WERI-Rb-1 (cell line): ENCODE measurements at regions not wholly inside any gene's neighbourhood (a gene's known extent, or its start where the extent isn't known, plus 50 kb on each side); places are given as distances from the start of the nearest gene placed in this dataset.

Experiments
- DNase-seq: peaks from one replicate; pipeline ENCODE4 v3.0.0-alpha.2; 2020
- H3K27ac ChIP-seq: fragments of 250-450 bp; sonication (Bioruptor Pico); 2 replicates; pipeline ENCODE4 v1.5.1; 2020; ENCODE audit warnings: mild to moderate bottlenecking, moderate library complexity
- H3K27me3 ChIP-seq: fragments of 250-450 bp; sonication (Bioruptor Pico); 2 replicates; pipeline ENCODE4 v1.5.1; 2021; ENCODE audit warnings: mild to moderate bottlenecking, low read depth, moderate library complexity; ENCODE audit not compliant: insufficient read depth, severe bottlenecking
- H3K36me3 ChIP-seq: fragments of 250-450 bp; sonication (Bioruptor Pico); 2 replicates; pipeline ENCODE4 v1.5.1; 2020; ENCODE audit warnings: mild to moderate bottlenecking, moderate library complexity
- H3K4me3 ChIP-seq: 2 replicates; pipeline ENCODE4 v1.5.1; 2011; ENCODE audit warnings: low read depth, mild to moderate bottlenecking, control low read depth, low read length
- H3K9me3 ChIP-seq: fragments of 250-450 bp; sonication (Bioruptor Pico); 2 replicates; pipeline ENCODE4 v1.5.1; 2021; ENCODE audit warnings: mild to moderate bottlenecking, moderate library complexity; ENCODE audit not compliant: severe bottlenecking
- TF ChIP-seq, protein P1 (sequence below): IDR thresholded peaks from 2 replicates; pipeline ENCODE4 v1.5.1; 2011; ENCODE audit warnings: low read depth, mild to moderate bottlenecking, control low read depth, inconsistent platforms, low read length

DNA sequence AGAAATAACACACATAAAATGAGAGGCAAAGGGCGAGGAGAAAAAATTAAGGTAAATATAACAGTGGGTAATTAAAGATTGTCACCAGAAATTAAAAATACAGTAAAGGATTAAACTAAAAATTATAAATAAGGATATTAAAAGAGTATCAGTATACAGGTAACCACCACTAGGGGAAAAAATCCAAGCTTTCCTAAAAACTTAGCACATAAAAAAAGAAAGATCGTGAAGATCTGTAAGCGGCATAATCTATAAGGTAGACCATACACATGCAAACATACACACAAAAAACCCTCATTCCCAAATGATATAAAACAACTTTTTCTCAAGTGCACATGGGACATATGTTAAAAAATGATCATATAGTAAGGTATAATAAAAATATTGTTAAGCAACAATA, 577.3 kb upstream of the NUDT12 start:
- no peak overlapping the region for H3K27ac ChIP-seq
- H3K27me3 ChIP-seq: no peaks in the 10 kb centered on the region
- H3K9me3 ChIP-seq: no peaks in the 10 kb centered on the region
- TF ChIP-seq, protein P1, sequence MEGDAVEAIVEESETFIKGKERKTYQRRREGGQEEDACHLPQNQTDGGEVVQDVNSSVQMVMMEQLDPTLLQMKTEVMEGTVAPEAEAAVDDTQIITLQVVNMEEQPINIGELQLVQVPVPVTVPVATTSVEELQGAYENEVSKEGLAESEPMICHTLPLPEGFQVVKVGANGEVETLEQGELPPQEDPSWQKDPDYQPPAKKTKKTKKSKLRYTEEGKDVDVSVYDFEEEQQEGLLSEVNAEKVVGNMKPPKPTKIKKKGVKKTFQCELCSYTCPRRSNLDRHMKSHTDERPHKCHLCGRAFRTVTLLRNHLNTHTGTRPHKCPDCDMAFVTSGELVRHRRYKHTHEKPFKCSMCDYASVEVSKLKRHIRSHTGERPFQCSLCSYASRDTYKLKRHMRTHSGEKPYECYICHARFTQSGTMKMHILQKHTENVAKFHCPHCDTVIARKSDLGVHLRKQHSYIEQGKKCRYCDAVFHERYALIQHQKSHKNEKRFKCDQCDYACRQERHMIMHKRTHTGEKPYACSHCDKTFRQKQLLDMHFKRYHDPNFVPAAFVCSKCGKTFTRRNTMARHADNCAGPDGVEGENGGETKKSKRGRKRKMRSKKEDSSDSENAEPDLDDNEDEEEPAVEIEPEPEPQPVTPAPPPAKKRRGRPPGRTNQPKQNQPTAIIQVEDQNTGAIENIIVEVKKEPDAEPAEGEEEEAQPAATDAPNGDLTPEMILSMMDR: no peak
- no peak for DNase-seq
- H3K36me3 ChIP-seq: no peaks in the 10 kb centered on the region
- no peak overlapping the region for H3K4me3 ChIP-seq

DNA sequence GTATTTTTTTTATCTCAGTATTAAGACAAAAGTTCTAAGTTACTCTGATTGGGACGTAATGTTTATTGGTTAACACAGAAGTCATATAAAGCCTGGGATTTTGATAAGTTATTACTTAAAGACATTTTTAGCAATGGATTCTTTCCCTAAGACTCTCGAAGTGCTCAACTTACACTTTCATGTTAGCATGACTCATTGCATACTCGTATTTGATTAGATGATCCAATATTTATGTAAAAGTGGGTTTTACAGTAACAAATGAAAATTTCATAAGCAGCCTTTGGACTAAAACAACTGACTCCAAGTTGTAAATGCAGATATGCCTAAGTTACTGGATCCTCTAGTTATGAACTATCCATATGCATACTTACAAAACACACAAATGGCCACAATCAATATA, 567.7 kb upstream of the NUDT12 start:
- no peaks in the 10 kb centered on the region for H3K27me3 ChIP-seq
- H3K27ac ChIP-seq: no peak overlapping the region
- no peaks in the 10 kb centered on the region for H3K9me3 ChIP-seq
- DNase-seq: no peak
- TF ChIP-seq, protein P1: no peak
- no peak overlapping the region for H3K4me3 ChIP-seq
- H3K36me3 ChIP-seq: no peaks in the 10 kb centered on the region

DNA sequence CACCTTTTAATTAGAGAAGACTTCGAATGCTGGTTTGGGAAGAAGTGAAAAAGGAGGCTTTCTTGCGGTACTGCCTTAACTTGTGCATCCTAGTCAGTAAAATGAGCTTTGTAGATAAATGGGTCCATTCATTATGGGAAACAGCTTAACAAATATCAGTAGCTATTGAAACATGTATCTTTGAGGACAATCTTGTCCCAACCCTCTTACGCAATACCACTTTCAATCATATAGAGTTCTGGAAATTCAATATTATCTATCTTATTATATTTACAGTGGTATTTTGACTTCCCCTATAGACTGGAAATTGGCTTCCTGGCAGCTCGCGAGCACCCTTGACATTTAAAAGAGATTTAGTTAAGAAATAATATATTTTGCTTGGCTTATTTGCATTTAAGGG, 565.8 kb upstream of the NUDT12 start:
- no peaks in the 10 kb centered on the region for H3K36me3 ChIP-seq
- TF ChIP-seq, protein P1: no peak
- no peak overlapping the region for H3K27ac ChIP-seq
- no peak for DNase-seq
- no peaks in the 10 kb centered on the region for H3K9me3 ChIP-seq
- no peaks in the 10 kb centered on the region for H3K27me3 ChIP-seq
- no peak overlapping the region for H3K4me3 ChIP-seq

DNA sequence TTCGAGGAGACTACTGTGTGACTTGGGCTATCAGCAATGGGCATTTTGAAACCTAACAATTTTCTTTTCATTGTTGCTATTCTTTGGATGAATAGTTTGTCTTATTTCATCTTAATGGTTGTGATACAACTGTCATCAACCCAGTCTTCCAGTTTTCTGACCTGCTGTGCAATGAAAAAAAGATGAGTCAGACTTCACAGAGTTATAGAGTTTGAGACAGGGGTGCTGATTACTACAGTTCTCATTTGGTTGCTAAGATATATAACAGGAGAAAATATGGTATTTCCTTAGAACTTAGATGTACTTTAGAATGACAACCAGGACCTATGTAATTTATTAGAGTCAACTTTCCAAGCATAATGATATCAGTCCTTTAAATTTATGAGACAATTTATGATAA, 564.4 kb upstream of the NUDT12 start:
- H3K9me3 ChIP-seq: no peaks in the 10 kb centered on the region
- H3K4me3 ChIP-seq: no peak overlapping the region
- TF ChIP-seq, protein P1: no peak
- DNase-seq: no peak
- no peaks in the 10 kb centered on the region for H3K36me3 ChIP-seq
- no peak overlapping the region for H3K27ac ChIP-seq
- H3K27me3 ChIP-seq: no peaks in the 10 kb centered on the region

DNA sequence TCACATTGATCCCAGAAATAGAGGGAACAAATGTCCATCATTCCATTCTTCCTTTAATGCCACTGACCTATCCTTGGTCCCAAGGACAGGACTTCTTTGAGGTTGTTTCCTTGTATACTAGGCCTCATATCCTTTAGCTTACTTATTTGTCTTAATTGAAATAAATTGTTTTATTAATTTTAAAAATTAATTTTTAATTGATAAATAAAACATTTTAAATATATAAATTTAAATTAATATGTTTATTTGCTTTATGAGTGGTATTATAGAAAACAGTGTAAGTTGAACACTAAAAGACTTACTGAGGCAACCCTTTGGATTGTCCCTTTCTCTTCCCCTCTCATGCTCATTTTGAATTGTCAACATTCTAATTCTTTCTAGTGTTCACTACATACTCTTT, 556.9 kb upstream of the NUDT12 start:
- no peak overlapping the region for H3K4me3 ChIP-seq
- no peaks in the 10 kb centered on the region for H3K9me3 ChIP-seq
- H3K27me3 ChIP-seq: no peaks in the 10 kb centered on the region
- DNase-seq: no peak
- TF ChIP-seq, protein P1: no peak
- no peak overlapping the region for H3K27ac ChIP-seq
- no peaks in the 10 kb centered on the region for H3K36me3 ChIP-seq

DNA sequence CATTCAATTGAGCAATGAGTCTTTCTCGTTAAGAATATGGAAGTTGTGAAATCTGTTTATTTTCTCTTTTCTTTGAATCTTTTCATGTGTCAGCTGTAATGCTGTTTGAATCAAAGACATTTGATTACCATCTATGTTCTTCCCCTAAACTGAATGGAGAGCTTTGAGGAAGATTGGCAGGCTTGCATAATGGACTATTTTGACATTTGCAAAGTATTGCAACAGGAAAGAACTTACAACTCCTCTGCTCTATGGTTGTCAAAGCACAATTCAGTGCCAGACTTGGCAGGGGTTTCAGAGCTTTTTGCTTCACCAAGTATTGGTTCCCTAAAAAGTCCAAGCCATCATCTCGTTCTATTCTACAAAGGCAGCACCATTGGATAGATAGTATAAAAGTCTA, 549.0 kb upstream of the NUDT12 start:
- no peaks in the 10 kb centered on the region for H3K27me3 ChIP-seq
- no peak for DNase-seq
- TF ChIP-seq, protein P1: no peak
- H3K4me3 ChIP-seq: no peak overlapping the region
- no peaks in the 10 kb centered on the region for H3K9me3 ChIP-seq
- H3K27ac ChIP-seq: no peak overlapping the region
- H3K36me3 ChIP-seq: no peaks in the 10 kb centered on the region
